ENCODE measurements at regions not wholly inside any gene's neighbourhood (a gene's known extent, or its start where the extent isn't known, plus 50 kb on each side); places are given as distances from the start of the nearest gene placed in this dataset.

DNA sequence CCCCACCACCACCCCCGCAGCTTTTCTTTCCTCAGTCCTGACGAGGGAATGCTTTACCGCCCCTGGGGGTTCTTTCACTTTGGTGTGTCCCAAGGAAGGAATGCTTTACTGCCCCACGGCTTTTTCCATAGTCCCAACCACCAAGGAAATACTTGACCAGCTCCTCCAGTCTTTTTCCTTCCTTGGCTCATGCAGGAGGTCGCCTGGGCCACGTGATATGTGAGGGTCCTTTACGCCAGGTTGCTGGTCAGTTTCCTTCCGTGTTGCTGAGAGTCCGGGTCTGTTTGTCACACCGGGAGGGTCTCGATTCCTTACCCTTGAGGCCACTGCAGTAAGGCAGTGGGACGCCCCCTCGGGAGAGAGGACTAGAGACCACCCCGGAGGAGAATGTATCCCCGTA lies 58.9 kb upstream of the CDH4 start:
- no peak overlapping the region for H3K4me3 Mint-ChIP-seq
- DNase-seq, result no peak
- no peaks in the 10 kb centered on the region for H3K4me1 Mint-ChIP-seq
- no peak overlapping the region for H3K27ac Mint-ChIP-seq
- peaks cover 3 to 9% (median 4%) of the 10 kb centered on the region in 3 donors for H3K27me3 Mint-ChIP-seq (ENCODE audit: low read depth in 3 of 3)
- peaks cover 0 to 3% (median 0%) of the 10 kb centered on the region in 6 donors for H3K9me3 Mint-ChIP-seq
- no peaks in the 10 kb centered on the region for H3K36me3 Mint-ChIP-seq

Measured in immature natural killer cell (primary cell).